ENCODE measurements at regions not wholly inside any gene's neighbourhood (a gene's known extent, or its start where the extent isn't known, plus 50 kb on each side); places are given as distances from the start of the nearest gene placed in this dataset.
A peak's percentile ranks its signal among the peaks of the same experiment; 100 is the strongest.

DNA sequence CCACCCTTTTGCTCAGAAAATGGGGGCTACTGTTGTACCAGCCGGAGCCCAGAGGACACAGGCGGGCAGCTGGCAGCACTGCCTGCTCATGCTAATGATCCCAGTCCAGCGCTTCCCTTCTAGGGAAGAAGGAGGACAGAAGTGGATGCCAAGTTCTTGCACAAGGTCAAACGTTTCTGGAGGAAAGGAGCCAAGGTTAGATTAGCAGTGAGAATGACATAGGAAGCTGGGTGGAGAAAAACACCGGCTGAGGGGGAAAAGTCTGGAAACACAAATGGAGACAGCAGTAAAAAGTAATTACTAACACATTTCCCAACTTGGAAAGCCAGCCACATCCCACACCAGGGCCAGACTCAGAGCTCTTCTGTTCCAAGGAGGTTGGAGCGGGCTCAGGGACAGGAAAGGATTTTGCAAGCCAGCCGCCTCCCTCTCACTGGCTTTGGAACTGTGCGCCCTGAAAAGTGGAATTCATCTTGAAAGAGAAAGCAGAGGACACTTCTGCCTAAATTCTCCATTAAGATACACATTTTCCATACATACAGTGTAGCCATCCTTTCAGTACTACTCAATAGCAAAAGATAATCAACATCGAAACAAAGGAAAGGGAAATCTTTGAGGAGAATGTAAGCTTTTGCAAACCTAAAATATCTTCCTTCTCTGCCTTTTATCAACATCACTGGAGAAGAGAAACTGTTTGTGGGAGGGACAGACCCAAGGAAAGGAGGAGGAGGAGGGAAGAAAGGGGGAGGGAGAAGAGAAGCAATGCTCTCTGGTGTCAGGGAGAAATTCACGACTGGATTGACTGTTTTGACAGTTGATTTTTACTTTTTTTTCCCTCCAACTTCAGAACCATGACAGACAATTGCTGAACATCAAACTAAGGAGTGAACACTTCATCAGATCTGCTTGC is 133.6 kb downstream of the CD47 start:
- Histone ChIP-seq H3K9ac (ENCODE audit: low read depth in 1 of 3, low read length in 3 of 3) (peak overlapping the region; percentile 16 to 68 (median 63)), H3K9me3 (ENCODE audit: control insufficient read depth in 3 of 3, low read length in 3 of 3) (no peaks in the 10 kb centered on the region), H3K27ac (ENCODE audit: low read depth, low read length) (peak overlapping the region; percentile 74), H3K27me3 (ENCODE audit: control insufficient read depth in 3 of 3, insufficient read depth in 3 of 3, low read length in 3 of 3) (no peaks in the 10 kb centered on the region), H3K36me3 (ENCODE audit: control insufficient read depth in 3 of 3, insufficient read depth in 3 of 3, low read length in 3 of 3) (no peaks in the 10 kb centered on the region), H3K4me3 (ENCODE audit: low read length in 3 of 3) (peak overlapping the region; percentile 52 to 60 (median 56)), H3K4me1 (ENCODE audit: control insufficient read depth in 3 of 3, insufficient read depth in 3 of 3, low read length in 3 of 3) (peaks cover 5 to 16% (median 14%) of the 10 kb centered on the region in 3 donors)

DNA sequence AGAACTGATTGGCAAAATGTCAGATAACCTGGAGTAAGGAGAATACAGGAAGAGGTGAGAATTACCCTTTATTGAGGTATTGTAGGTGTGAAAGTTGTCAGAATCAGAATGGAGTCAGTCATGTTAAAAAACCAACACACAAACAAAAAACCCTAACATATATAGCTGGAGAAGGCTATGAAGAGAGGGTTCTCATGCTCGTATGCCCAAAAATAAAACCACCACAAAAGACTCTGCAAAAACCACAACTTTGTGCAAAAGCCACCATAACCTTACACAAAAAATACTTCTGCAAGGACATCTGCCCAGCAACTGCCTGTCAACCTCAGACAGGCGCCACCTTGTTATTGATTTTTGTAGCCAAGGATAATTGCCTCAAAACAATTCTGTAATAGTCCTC is 136.0 kb downstream of the CD47 start:
- Histone ChIP-seq H3K36me3 (ENCODE audit: control insufficient read depth in 3 of 3, insufficient read depth in 3 of 3, low read length in 3 of 3) (no peaks in the 10 kb centered on the region), H3K9ac (ENCODE audit: low read depth in 1 of 3, low read length in 3 of 3) (no peak overlapping the region), H3K27ac (ENCODE audit: low read depth, low read length) (no peak overlapping the region), H3K9me3 (ENCODE audit: control insufficient read depth in 3 of 3, low read length in 3 of 3) (no peaks in the 10 kb centered on the region), H3K4me1 (ENCODE audit: control insufficient read depth in 3 of 3, insufficient read depth in 3 of 3, low read length in 3 of 3) (peaks cover 5 to 16% (median 14%) of the 10 kb centered on the region in 3 donors), H3K27me3 (ENCODE audit: control insufficient read depth in 3 of 3, insufficient read depth in 3 of 3, low read length in 3 of 3) (no peaks in the 10 kb centered on the region), H3K4me3 (ENCODE audit: low read length in 3 of 3) (no peak overlapping the region)

DNA sequence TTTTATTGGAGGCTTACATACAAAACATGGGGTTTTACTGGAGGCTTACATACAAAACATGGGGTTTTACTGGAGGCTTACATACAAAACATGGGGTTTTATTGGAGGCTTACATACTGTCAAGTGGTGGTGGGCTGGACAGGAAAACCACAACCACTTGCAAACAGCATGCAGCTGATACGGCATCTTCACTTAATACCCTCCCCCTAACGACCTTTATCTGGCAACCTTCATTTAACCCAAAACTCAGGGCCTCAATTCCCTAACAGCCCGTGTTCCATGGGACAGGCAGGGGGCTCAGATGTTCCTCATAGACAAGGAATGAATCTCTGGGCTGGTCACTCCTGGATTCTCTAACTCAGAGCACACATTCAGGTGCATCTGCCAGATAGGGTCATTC is 137.1 kb downstream of the CD47 start:
- Histone ChIP-seq H3K4me3 (ENCODE audit: low read length in 3 of 3) (no peak overlapping the region), H3K9ac (ENCODE audit: low read depth in 1 of 3, low read length in 3 of 3) (no peak overlapping the region), H3K4me1 (ENCODE audit: control insufficient read depth in 3 of 3, insufficient read depth in 3 of 3, low read length in 3 of 3) (peaks cover 5 to 16% (median 14%) of the 10 kb centered on the region in 3 donors), H3K36me3 (ENCODE audit: control insufficient read depth in 3 of 3, insufficient read depth in 3 of 3, low read length in 3 of 3) (no peaks in the 10 kb centered on the region), H3K9me3 (ENCODE audit: control insufficient read depth in 3 of 3, low read length in 3 of 3) (no peaks in the 10 kb centered on the region), H3K27me3 (ENCODE audit: control insufficient read depth in 3 of 3, insufficient read depth in 3 of 3, low read length in 3 of 3) (no peaks in the 10 kb centered on the region), H3K27ac (ENCODE audit: low read depth, low read length) (no peak overlapping the region)

DNA sequence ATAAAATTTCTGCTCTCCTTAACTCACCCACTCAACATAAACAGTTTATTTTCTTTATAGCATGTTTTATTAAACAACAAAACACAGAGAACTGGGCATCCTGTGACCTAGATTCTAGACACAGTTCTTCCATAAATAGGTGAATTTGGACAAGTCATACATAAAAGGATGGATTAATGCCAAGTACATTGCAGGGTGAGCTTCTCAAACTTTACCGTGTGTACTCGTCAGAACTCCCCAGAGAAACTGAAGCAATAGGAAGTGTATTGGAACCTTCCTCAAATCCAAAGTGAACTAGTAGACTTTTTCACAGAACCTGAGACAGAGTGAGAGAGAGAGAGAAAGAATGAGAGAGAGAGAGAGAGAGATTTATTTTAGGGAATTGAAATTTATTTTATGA is 139.7 kb downstream of the CD47 start:
- Histone ChIP-seq H3K27me3 (ENCODE audit: control insufficient read depth in 3 of 3, insufficient read depth in 3 of 3, low read length in 3 of 3) (no peaks in the 10 kb centered on the region), H3K4me1 (ENCODE audit: control insufficient read depth in 3 of 3, insufficient read depth in 3 of 3, low read length in 3 of 3) (no peaks in the 10 kb centered on the region), H3K9me3 (ENCODE audit: control insufficient read depth in 3 of 3, low read length in 3 of 3) (no peaks in the 10 kb centered on the region), H3K27ac (ENCODE audit: low read depth, low read length) (no peak overlapping the region), H3K9ac (ENCODE audit: low read depth in 1 of 3, low read length in 3 of 3) (no peak overlapping the region), H3K36me3 (ENCODE audit: control insufficient read depth in 3 of 3, insufficient read depth in 3 of 3, low read length in 3 of 3) (no peaks in the 10 kb centered on the region), H3K4me3 (ENCODE audit: low read length in 3 of 3) (no peak overlapping the region)

DNA sequence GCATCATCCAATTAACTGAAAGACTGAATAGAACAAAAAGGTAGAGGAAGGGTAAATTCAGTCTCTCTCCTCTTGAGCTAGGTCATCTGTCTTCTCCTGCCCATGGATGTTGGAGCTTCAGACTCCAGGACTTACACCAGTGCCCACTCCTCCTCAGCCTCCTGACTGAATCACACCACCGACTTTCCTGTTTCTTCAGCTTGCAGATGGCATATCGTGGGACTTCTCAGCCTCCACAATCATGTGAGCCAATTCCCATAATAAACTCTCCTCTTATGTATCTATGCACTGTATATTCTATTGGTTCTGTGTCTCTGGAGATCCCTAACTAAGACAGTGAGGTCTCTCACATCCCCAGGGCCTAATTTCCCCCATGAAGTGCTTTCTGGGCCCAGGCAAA is 140.4 kb downstream of the CD47 start:
- H3K4me3 ChIP-seq (ENCODE audit: low read length in 3 of 3), result no peak overlapping the region
- H3K27me3 ChIP-seq (ENCODE audit: control insufficient read depth in 3 of 3, insufficient read depth in 3 of 3, low read length in 3 of 3), result no peaks in the 10 kb centered on the region
- H3K9me3 ChIP-seq (ENCODE audit: control insufficient read depth in 3 of 3, low read length in 3 of 3), result no peaks in the 10 kb centered on the region
- no peak overlapping the region for H3K27ac ChIP-seq (ENCODE audit: low read depth, low read length)
- no peaks in the 10 kb centered on the region for H3K36me3 ChIP-seq (ENCODE audit: control insufficient read depth in 3 of 3, insufficient read depth in 3 of 3, low read length in 3 of 3)
- H3K9ac ChIP-seq (ENCODE audit: low read depth in 1 of 3, low read length in 3 of 3), result no peak overlapping the region
- no peaks in the 10 kb centered on the region for H3K4me1 ChIP-seq (ENCODE audit: control insufficient read depth in 3 of 3, insufficient read depth in 3 of 3, low read length in 3 of 3)

DNA sequence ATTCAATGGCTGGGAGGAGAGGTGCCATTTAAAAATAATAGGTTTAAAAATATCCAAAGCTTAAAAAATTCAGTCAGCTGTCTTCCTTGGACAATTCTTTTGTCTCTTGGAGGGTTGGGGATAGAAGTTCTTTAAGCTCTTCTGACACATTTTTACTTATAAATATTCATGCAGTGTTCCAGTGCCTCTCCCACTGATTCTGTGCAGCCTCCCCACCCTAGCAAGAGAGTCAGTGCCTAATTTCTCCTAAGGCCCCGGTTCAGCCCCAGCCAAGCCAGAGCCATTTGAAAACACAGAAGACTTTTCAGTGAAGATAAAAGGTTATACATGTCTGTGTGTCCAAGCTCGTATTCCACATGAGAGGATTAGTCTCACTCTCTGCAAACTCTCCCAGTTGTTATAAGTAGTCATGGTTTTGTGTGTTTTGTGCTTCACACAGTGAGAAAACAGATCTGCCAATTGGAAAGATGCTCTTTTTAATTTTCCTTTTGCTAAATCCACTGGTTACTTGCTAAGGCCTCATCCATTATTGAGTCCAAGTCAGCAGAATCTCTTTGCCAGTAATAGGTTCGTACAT is 141.3 kb downstream of the CD47 start:
- no peak overlapping the region for H3K4me3 ChIP-seq (ENCODE audit: low read length in 3 of 3)
- H3K9ac ChIP-seq (ENCODE audit: low read depth in 1 of 3, low read length in 3 of 3), result no peak overlapping the region
- no peak overlapping the region for H3K27ac ChIP-seq (ENCODE audit: low read depth, low read length)
- H3K4me1 ChIP-seq (ENCODE audit: control insufficient read depth in 3 of 3, insufficient read depth in 3 of 3, low read length in 3 of 3), result no peaks in the 10 kb centered on the region
- H3K36me3 ChIP-seq (ENCODE audit: control insufficient read depth in 3 of 3, insufficient read depth in 3 of 3, low read length in 3 of 3), result no peaks in the 10 kb centered on the region
- no peaks in the 10 kb centered on the region for H3K27me3 ChIP-seq (ENCODE audit: control insufficient read depth in 3 of 3, insufficient read depth in 3 of 3, low read length in 3 of 3)
- H3K9me3 ChIP-seq (ENCODE audit: control insufficient read depth in 3 of 3, low read length in 3 of 3), result no peaks in the 10 kb centered on the region

DNA sequence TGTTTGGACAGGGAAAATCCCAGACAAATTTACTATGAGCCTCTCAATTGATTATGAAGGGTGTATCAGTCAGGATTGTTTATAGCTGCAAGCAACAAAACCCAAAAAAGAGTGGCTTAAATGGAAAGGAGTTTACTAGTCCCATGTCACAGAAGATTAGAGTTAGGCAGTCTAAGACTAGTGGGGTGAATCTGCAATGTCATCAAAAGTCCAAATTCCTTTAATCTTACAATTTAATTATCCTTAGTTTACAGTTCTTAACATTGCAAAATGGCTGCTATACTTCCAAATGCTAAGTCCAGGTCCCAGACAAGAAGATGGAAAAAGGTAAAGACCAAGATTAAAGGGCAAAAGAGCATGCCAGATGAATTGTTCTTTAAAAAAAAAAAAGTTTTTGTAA is 143.6 kb downstream of the CD47 start:
- no peaks in the 10 kb centered on the region for H3K27me3 ChIP-seq (ENCODE audit: control insufficient read depth in 3 of 3, insufficient read depth in 3 of 3, low read length in 3 of 3)
- H3K27ac ChIP-seq (ENCODE audit: low read depth, low read length), result no peak overlapping the region
- no peaks in the 10 kb centered on the region for H3K36me3 ChIP-seq (ENCODE audit: control insufficient read depth in 3 of 3, insufficient read depth in 3 of 3, low read length in 3 of 3)
- no peak overlapping the region for H3K9ac ChIP-seq (ENCODE audit: low read depth in 1 of 3, low read length in 3 of 3)
- no peaks in the 10 kb centered on the region for H3K9me3 ChIP-seq (ENCODE audit: control insufficient read depth in 3 of 3, low read length in 3 of 3)
- H3K4me1 ChIP-seq (ENCODE audit: control insufficient read depth in 3 of 3, insufficient read depth in 3 of 3, low read length in 3 of 3), result no peaks in the 10 kb centered on the region
- H3K4me3 ChIP-seq (ENCODE audit: low read length in 3 of 3), result no peak overlapping the region

DNA sequence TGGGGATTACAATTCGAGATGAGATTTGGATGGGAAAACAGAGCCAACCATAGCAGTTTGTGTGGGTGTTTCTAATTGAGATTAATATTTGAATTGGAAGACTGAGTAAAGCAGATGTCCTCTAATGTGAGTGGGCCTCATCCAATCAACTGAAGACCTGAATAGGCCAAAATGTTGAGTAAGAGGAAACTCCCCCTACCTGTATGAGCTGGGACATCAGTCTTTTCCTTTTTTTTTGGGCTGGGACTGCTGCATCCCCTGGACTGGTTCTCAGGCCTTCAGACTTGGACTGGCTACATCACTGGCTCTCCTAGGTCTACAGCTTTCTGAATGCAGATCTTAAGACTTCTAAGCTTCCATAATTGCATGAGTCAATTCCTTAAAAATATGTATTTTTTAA is 144.1 kb downstream of the CD47 start:
- no peaks in the 10 kb centered on the region for H3K4me1 ChIP-seq (ENCODE audit: control insufficient read depth in 3 of 3, insufficient read depth in 3 of 3, low read length in 3 of 3)
- H3K9me3 ChIP-seq (ENCODE audit: control insufficient read depth in 3 of 3, low read length in 3 of 3), result no peaks in the 10 kb centered on the region
- H3K27ac ChIP-seq (ENCODE audit: low read depth, low read length), result no peak overlapping the region
- no peak overlapping the region for H3K9ac ChIP-seq (ENCODE audit: low read depth in 1 of 3, low read length in 3 of 3)
- no peak overlapping the region for H3K4me3 ChIP-seq (ENCODE audit: low read length in 3 of 3)
- no peaks in the 10 kb centered on the region for H3K36me3 ChIP-seq (ENCODE audit: control insufficient read depth in 3 of 3, insufficient read depth in 3 of 3, low read length in 3 of 3)
- no peaks in the 10 kb centered on the region for H3K27me3 ChIP-seq (ENCODE audit: control insufficient read depth in 3 of 3, insufficient read depth in 3 of 3, low read length in 3 of 3)

DNA sequence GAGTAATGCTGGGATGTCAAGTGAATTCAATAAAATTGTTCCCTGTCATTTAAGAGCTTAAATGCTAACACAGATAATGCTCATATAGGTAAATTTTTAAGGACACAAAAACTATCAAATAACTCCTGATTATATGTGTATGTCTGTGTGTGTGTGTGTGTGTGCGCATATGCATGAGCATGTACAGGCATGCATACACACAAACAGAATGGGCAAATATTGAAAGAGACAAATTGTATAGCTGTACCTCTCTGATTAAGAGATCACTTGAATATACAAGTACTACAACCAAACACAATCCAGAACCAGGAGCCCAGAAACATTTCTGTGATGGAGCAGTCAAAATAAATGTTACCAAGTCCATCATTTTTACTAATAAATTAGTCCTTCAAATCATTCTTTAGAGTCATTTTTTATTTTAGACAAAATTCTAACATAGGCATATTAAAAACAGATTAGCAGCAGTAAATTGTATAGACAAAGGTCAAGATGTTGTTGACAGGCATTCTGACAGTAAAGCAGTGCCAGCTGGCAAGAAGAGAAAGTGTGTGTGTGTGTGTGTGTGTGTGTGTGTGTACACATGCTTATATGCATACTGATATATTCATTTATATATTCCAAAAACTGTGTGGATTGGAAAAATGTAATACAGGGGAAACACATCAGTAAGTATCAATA is 145.3 kb downstream of the CD47 start:
- H3K27ac ChIP-seq (ENCODE audit: low read depth, low read length), result no peak overlapping the region
- no peaks in the 10 kb centered on the region for H3K36me3 ChIP-seq (ENCODE audit: control insufficient read depth in 3 of 3, insufficient read depth in 3 of 3, low read length in 3 of 3)
- no peak overlapping the region for H3K9ac ChIP-seq (ENCODE audit: low read depth in 1 of 3, low read length in 3 of 3)
- H3K4me1 ChIP-seq (ENCODE audit: control insufficient read depth in 3 of 3, insufficient read depth in 3 of 3, low read length in 3 of 3), result no peaks in the 10 kb centered on the region
- no peaks in the 10 kb centered on the region for H3K9me3 ChIP-seq (ENCODE audit: control insufficient read depth in 3 of 3, low read length in 3 of 3)
- H3K4me3 ChIP-seq (ENCODE audit: low read length in 3 of 3), result no peak overlapping the region
- H3K27me3 ChIP-seq (ENCODE audit: control insufficient read depth in 3 of 3, insufficient read depth in 3 of 3, low read length in 3 of 3), result no peaks in the 10 kb centered on the region
